HG03025 (cell line): ENCODE measurements at regions not wholly inside any gene's neighbourhood (a gene's known extent, or its start where the extent isn't known, plus 50 kb on each side); places are given as distances from the start of the nearest gene placed in this dataset.
"Not testable (repeated sequence)": the region's sequence is repeated elsewhere in the genome, so short reads cannot be mapped to it uniquely, and the experiment has no call there.

Source experiments
- ATAC-seq: cut with Tn5 transposase; IDR thresholded peaks from one replicate; pipeline ENCODE4 v1.9.1; 2021; ENCODE audit warnings: mild to moderate bottlenecking, moderate library complexity; ENCODE audit not compliant: unreplicated experiment, low FRiP score

DNA sequence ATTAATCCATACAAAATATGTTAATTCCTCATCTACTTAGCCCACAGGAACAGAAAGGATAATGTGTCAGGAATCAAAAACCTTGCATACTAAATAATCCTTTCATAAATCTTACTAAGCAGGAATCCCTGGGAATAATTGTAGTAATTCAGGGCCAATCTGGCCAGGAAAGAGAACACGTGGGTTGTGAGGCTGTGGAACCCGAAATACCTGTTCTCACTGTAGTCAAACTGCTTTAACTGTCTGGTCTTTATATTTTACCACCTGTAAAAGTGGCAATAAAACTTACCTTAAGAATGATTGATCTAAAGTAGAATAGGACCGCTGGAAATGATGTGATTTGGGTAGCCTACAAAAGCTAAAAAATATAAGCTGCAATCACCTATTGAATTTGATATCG is 1620.9 kb downstream of the STIM2 start:
- ATAC-seq = no peak

DNA sequence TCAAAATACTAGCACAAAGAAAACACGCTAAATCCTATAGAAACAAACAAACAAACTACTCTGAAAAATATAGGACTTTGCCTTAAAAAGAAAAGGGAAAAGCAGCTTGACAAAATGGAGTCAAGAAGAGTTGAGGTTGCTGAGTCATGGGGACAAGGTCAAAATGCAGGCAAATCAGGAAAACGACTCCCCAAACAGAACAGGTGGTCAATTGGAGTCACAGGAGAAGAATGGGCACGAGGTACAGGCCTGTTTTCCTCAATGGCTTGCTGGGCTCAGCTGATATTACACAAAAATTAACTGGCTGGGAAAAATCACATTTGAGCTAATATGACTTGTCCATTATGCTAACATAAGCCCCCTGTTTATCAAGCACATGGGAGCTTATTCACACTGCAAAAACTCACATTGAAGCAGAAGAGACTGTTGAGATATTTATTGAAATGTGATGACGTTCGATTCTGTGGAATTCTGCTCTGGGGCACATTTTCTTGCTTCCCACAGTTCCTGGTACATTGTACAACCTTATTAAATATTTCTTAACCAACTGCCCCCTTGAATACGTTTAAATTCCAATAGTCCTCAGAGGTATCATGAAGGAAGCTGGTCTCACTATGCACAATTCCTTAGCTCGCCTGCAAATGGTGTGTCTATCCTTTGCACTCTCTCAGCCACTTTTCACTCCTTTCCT is 1622.1 kb downstream of the STIM2 start:
- no peak for ATAC-seq

DNA sequence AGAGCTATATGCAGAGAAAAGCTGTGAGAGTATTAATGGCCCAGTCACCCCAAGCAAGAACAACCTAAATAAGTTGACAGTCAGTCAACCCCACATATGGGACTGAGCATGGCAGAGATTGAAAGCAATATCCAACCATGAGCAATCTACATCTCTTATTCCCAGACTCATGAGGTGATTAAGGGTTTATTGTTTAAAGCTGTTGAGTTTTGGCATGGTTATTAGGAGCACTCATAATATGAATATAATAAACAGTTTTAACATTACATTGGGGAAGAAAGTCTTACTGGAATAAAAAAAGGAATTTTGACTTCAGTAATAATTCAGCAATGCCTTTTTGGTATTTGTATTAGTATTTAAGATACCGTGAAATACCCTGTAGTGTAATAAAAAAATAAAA is 1627.4 kb downstream of the STIM2 start:
- no peak for ATAC-seq

GRCh38 chr4:28490669-28491068 is 1630.0 kb downstream of the STIM2 start:
- ATAC-seq = no peak

- ATAC-seq = no peak
These were observed 1644.4 kb downstream of the STIM2 start for GRCh38 chr4:28505064-28505463.

DNA sequence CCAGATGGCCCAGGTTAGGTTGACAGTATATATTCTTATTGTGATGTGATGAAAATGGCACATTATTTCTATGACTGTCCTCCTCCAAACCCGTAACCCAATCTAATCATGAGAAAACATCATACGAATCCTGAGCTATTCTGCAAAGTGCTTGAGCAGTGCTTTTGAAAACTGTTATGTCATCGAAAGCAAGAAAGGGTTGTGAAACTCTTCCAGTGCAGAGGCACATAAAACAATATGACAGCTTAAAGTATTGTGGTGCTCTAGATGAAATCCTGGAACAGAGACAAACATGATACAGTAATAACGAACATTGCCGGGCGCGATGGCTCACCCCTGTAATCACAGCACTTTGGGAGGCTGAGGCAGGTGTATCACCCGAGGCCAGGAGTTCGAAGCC is 1648.0 kb downstream of the STIM2 start:
- ATAC-seq = no peak

DNA sequence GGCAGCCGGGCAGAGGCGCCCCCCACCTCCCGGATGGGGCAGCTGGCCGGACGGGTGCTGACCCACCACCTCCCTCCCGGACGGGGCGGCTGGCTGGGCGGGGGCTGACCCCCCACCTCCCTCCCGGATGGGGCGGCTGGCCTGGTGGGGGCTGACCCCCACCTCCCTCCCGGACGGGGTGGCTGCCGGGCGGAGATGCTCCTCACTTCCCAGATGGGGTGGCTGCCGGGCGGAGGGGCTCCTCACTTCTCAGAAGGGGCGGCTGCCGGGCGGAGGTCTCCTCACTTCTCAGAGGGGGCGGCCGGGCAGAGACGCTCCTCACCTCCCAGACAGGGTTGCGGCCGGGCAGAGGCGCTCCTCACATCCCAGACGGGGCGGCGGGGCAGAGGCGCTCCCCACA is 1654.1 kb downstream of the STIM2 start:
- not testable (repeated sequence) for ATAC-seq

DNA sequence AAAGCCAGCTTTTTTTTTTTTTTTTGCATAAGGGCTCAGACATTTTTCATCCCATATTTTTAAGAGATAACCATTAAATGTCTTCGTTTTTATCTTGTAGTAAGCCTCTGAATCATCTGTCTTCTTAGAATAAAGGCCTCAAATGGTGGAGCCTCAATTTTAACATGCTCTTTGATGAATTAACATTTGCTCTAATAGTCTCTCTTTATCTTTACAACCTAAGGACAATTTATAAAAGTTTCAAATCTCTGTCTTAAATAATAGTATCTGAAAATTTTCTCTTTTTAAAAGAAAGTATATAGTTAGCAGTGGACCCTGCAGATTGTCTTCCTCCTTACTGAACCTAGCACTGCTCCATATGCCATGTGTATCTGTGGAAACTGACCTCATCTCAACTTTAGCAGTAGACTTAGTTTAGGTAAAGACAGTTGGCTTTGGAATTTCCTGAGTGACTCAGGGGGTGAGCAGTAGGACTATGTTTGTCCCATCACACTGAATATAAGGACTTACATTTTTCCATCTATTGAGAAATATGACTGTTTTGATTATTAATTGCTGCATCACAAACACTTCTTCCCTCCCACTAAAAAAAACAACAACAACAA is 1658.0 kb downstream of the STIM2 start:
- ATAC-seq = no peak

DNA sequence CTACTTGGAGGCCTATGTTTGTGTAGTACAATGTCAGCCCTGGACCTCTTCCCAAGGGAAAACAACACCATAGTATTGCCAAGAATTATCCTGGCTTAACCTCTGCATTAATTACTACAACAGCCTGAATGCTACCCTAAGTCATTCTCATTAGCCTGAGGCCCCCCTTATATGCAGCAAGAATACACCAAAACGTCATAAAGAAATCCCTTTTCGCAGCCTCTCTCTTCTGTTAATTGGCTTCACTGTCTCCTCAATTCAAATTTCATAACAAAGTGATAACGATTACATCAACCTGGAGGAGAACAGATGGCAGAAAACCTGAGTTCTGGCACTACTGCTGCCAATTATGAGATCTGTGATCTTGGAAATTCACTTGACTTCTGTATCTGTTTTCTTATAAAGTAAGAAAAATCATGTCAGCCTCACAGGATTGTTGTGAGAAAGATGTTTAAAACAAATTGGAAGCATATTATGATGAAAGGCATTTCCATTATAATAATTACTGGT is 1663.1 kb downstream of the STIM2 start:
- no peak for ATAC-seq

GRCh38 chr4:28536124-28536523 is 1675.5 kb downstream of the STIM2 start:
- ATAC-seq = no peak

- ATAC-seq = no peak
These were observed 1685.3 kb downstream of the STIM2 start for GRCh38 chr4:28545986-28546385.

- no peak for ATAC-seq
These were observed 1687.5 kb downstream of the STIM2 start for GRCh38 chr4:28548136-28548535.

- no peak for ATAC-seq
These were observed 1688.0 kb downstream of the STIM2 start for GRCh38 chr4:28548594-28548993.

DNA sequence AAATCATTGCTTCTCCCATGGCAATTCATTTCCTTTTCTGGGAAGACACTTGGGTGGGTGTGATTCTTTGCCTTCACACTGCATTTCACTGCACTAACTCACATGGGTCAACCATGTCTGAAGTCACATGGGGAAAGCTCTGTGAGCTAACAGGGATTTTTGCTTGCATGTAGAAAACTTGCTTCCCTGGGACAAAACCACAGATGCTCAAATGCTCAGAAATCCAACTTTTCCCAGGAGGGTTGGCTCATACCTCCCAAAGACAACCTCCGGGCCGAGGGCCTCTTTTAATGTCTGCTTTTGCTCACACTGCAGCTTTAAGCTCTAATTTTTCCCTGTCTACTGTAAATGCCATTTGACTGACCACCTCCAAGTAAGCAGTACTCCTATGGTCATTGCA is 1695.2 kb downstream of the STIM2 start:
- ATAC-seq = no peak

GRCh38 chr4:28557755-28558154 is 1697.1 kb downstream of the STIM2 start:
- no peak for ATAC-seq

DNA sequence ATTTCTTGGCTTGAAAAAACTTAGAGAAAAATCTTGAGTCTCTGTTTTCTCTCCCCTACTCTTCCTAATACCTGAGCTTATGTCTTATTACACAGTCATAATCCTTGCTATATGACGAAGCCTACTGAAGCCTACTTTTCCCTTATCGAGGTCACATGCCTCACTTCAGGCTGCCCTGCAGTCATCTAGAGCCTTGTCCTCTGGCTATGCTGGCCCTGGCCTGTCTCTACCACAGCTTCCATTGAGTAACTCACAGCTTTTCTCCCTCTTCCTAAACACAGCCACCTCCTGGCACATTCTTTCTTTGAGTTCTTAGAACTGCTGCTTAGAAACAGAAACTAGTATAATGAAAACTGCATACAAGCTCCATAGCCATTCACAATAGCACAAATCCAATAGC is 1698.3 kb downstream of the STIM2 start:
- no peak for ATAC-seq

GRCh38 chr4:28562913-28563312 is 1702.3 kb downstream of the STIM2 start:
- ATAC-seq = no peak

- no peak for ATAC-seq
These were observed 1704.8 kb downstream of the STIM2 start for GRCh38 chr4:28565396-28565795.

- no peak for ATAC-seq
These were observed 1740.3 kb downstream of the STIM2 start for GRCh38 chr4:28600958-28601357.

GRCh38 chr4:28621591-28621990 is 1761.0 kb downstream of the STIM2 start:
- ATAC-seq = no peak

GRCh38 chr4:28636971-28637370 is 1776.3 kb downstream of the STIM2 start:
- ATAC-seq = no peak

- ATAC-seq = no peak
These were observed 1779.1 kb downstream of the STIM2 start for GRCh38 chr4:28639747-28640146.
